ENCODE measurements at regions not wholly inside any gene's neighbourhood (a gene's known extent, or its start where the extent isn't known, plus 50 kb on each side); places are given as distances from the start of the nearest gene placed in this dataset.

GRCh38 chr6:165821754-165822153 is 158.7 kb upstream of the PDE10A start:
- no peak for TF ChIP-seq EMX1 (CRISPR knock-in tag; IDR thresholded peaks at IDR 0.05)
- TF ChIP-seq TEAD1 (CRISPR knock-in tag; IDR thresholded peaks at IDR 0.05): no peak
- Mint-ChIP-seq H3K36me3 (no peaks in the 10 kb centered on the region), H3K27ac (no peak overlapping the region), H3K9me3 (no peaks in the 10 kb centered on the region), H3K4me3 (no peak overlapping the region), H3K4me1 (peaks cover 39% of the 10 kb centered on the region), H3K27me3 (ENCODE audit: low read depth) (peaks cover 5% of the 10 kb centered on the region; the same call in 1 of the 2 replicates)
- DNase-seq (ENCODE audit: low spot score): no peak
- ChIA-PET POLR2A (no interaction called here), CTCF (interaction anchor here (1.5 to 1.7 kb wide), 2 partner anchors 20 to 28 kb away, joined by 5 to 7 read pairs; no protein-coding TSS in a partner anchor)
- no peak for ATAC-seq

- TF ChIP-seq TCF7 (CRISPR knock-in tag; IDR thresholded peaks at IDR 0.05; ENCODE audit: low read depth) (no peak), ZNF121 (CRISPR knock-in tag; IDR thresholded peaks at IDR 0.05) (no peak), EMX1 (CRISPR knock-in tag; IDR thresholded peaks at IDR 0.05) (no peak), ATF3 (CRISPR knock-in tag; conservative IDR thresholded peaks at IDR 0.05) (no peak), AFF4 (CRISPR knock-in tag; IDR thresholded peaks at IDR 0.05; ENCODE audit: borderline replicate concordance) (no peak), CBFB (CRISPR knock-in tag; IDR thresholded peaks at IDR 0.05; ENCODE audit: low read depth) (no peak), KAT7 (CRISPR knock-in tag; IDR thresholded peaks at IDR 0.05; ENCODE audit: borderline replicate concordance) (no peak), SP1 (CRISPR knock-in tag; conservative IDR thresholded peaks at IDR 0.05) (no peak), ZNF671 (CRISPR knock-in tag; IDR thresholded peaks at IDR 0.05) (no peak), ETV6 (CRISPR knock-in tag; IDR thresholded peaks at IDR 0.05) (no peak), ESRRA (CRISPR knock-in tag; IDR thresholded peaks at IDR 0.05; ENCODE audit: borderline replicate concordance) (no peak), FOXK1 (CRISPR knock-in tag; IDR thresholded peaks at IDR 0.05) (no peak)
- H3K4me1 Mint-ChIP-seq: peaks cover 44% of the 10 kb centered on the region
- CTCF ChIA-PET: interaction anchor here (1.5 to 1.7 kb wide), 2 partner anchors 20 to 29 kb away, joined by 5 to 7 read pairs; no protein-coding TSS in a partner anchor
- H3K27ac Mint-ChIP-seq: no peak overlapping the region
- ATAC-seq: no peak
- no peaks in the 10 kb centered on the region for H3K9me3 Mint-ChIP-seq
- H3K4me3 Mint-ChIP-seq: no peak overlapping the region
- H3K36me3 Mint-ChIP-seq: no peaks in the 10 kb centered on the region
- no peak for DNase-seq (ENCODE audit: low spot score)
- peaks cover 5% of the 10 kb centered on the region; the same call in 1 of the 2 replicates for H3K27me3 Mint-ChIP-seq (ENCODE audit: low read depth)
- POLR2A ChIA-PET: no interaction called here
Measured at GRCh38 chr6:165820934-165821333, 157.9 kb upstream of the PDE10A start.

GRCh38 chr6:165820407-165820806 is 157.4 kb upstream of the PDE10A start:
- DNase-seq (ENCODE audit: low spot score): no peak
- peaks cover 5% of the 10 kb centered on the region; the same call in 1 of the 2 replicates for H3K27me3 Mint-ChIP-seq (ENCODE audit: low read depth)
- H3K4me3 Mint-ChIP-seq: no peak overlapping the region
- no peaks in the 10 kb centered on the region for H3K36me3 Mint-ChIP-seq
- ChIA-PET CTCF (interaction anchor here (1.5 to 1.7 kb wide), 2 partner anchors 21 to 30 kb away, joined by 5 to 7 read pairs; no protein-coding TSS in a partner anchor), POLR2A (no interaction called here)
- H3K27ac Mint-ChIP-seq: no peak overlapping the region
- peak; percentile 40 for ATAC-seq
- H3K4me1 Mint-ChIP-seq: peaks cover 44% of the 10 kb centered on the region
- TF ChIP-seq GABPB1 (CRISPR knock-in tag; IDR thresholded peaks at IDR 0.05) (no peak), CREM (CRISPR knock-in tag; IDR thresholded peaks at IDR 0.05) (no peak), ZNF423 (CRISPR knock-in tag; IDR thresholded peaks at IDR 0.05) (peak; percentile 87), ETV6 (CRISPR knock-in tag; IDR thresholded peaks at IDR 0.05) (0 out of 2 replicates have a peak, but pooled peaks have one; percentile 14), EMX1 (CRISPR knock-in tag; IDR thresholded peaks at IDR 0.05) (no peak)
- H3K9me3 Mint-ChIP-seq: no peaks in the 10 kb centered on the region

GRCh38 chr6:165819394-165819793 is 156.4 kb upstream of the PDE10A start:
- peak; percentile 43 for DNase-seq (ENCODE audit: low spot score)
- ATAC-seq: no peak
- Mint-ChIP-seq H3K36me3 (no peaks in the 10 kb centered on the region), H3K27me3 (ENCODE audit: low read depth) (peaks cover 5% of the 10 kb centered on the region; the same call in 1 of the 2 replicates), H3K4me1 (peaks cover 44% of the 10 kb centered on the region), H3K27ac (peak overlapping the region; percentile 0; the same call in 1 of the 2 replicates), H3K9me3 (no peaks in the 10 kb centered on the region), H3K4me3 (peak overlapping the region; percentile 25; the same call in 1 of the 2 replicates)
- POLR2A ChIA-PET: no interaction called here
- CTCF ChIA-PET: interaction anchor here (1.9 kb wide), 1 partner anchor 31 kb away, joined by 5 read pairs; no protein-coding TSS in a partner anchor
- TF ChIP-seq ZBTB21 (CRISPR knock-in tag; IDR thresholded peaks at IDR 0.05; ENCODE audit: borderline replicate concordance): 0 out of 2 replicates have a peak, but pooled peaks have one; percentile 34
- no peak for TF ChIP-seq JAZF1 (CRISPR knock-in tag; IDR thresholded peaks at IDR 0.05)
